Naive B cell (primary cell): ENCODE measurements at regions not wholly inside any gene's neighbourhood (a gene's known extent, or its start where the extent isn't known, plus 50 kb on each side); places are given as distances from the start of the nearest gene placed in this dataset.
"Not testable (repeated sequence)": the region's sequence is repeated elsewhere in the genome, so short reads cannot be mapped to it uniquely, and the experiment has no call there.

Experiments
- ATAC-seq, 2 donors: fragments of 150-1000 bp; cut with Tn5 transposase; 2 replicates each; pipeline ENCODE4 v1.10.0; 2021; ENCODE audit warnings: low read depth in 2 of 2, mild to moderate bottlenecking in 2 of 2, moderate library complexity in 2 of 2
- DNase-seq: peaks from one replicate; pipeline ENCODE4 v3.0.0; 2022
- H3K27ac Mint-ChIP-seq, 6 donors: one replicate each; pipeline ENCODE4 v1.8.0; 2020 to 2022; ENCODE audit warnings: mild to moderate bottlenecking in 6 of 6, mixed read lengths in 6 of 6, moderate library complexity in 5 of 6, inconsistent platforms in 2 of 6
- H3K27me3 Mint-ChIP-seq, 3 donors: one replicate each; pipeline ENCODE4 v1.8.0; 2021 to 2022; ENCODE audit warnings: mixed read lengths in 3 of 3, mild to moderate bottlenecking in 1 of 3
- H3K36me3 Mint-ChIP-seq, 2 donors: one replicate each; pipeline ENCODE4 v1.8.0; 2020 to 2022; ENCODE audit warnings: mixed read lengths in 2 of 2, inconsistent platforms in 1 of 2, mild to moderate bottlenecking in 1 of 2
- H3K4me1 Mint-ChIP-seq, 3 donors: one replicate each; pipeline ENCODE4 v1.8.0; 2020 to 2022; ENCODE audit warnings: mixed read lengths in 3 of 3, inconsistent platforms in 1 of 3, mild to moderate bottlenecking in 1 of 3, moderate library complexity in 1 of 3
- H3K4me3 Mint-ChIP-seq, 8 donors: one replicate each; pipeline ENCODE4 v1.8.0; 2020 to 2022; ENCODE audit warnings: mild to moderate bottlenecking in 8 of 8, mixed read lengths in 8 of 8, moderate library complexity in 8 of 8, inconsistent platforms in 2 of 8
- H3K9me3 Mint-ChIP-seq, 7 donors: one replicate each; pipeline ENCODE4 v1.8.0; 2020 to 2022; ENCODE audit warnings: mixed read lengths in 7 of 7, mild to moderate bottlenecking in 5 of 7, inconsistent platforms in 2 of 7, moderate library complexity in 1 of 7

- H3K4me1 Mint-ChIP-seq, H3K27me3 Mint-ChIP-seq, H3K36me3 Mint-ChIP-seq, DNase-seq, H3K9me3 Mint-ChIP-seq, ATAC-seq, H3K27ac Mint-ChIP-seq, H3K4me3 Mint-ChIP-seq: not testable (repeated sequence)
Measured at GRCh38 chr10:46154683-46155082, 108.6 kb upstream of the MSMB start.

GRCh38 chr10:46156866-46157265 is 110.8 kb upstream of the MSMB start:
- not testable (repeated sequence) for DNase-seq, H3K27me3 Mint-ChIP-seq, H3K27ac Mint-ChIP-seq, H3K9me3 Mint-ChIP-seq, H3K4me1 Mint-ChIP-seq, H3K36me3 Mint-ChIP-seq, ATAC-seq, H3K4me3 Mint-ChIP-seq

- DNase-seq = no peak
- no peak overlapping the region for H3K27ac Mint-ChIP-seq
- ATAC-seq = no peak
- H3K4me1 Mint-ChIP-seq = no peaks in the 10 kb centered on the region
- peaks cover 3 to 19% (median 8%) of the 10 kb centered on the region in 7 donors for H3K9me3 Mint-ChIP-seq
- no peaks in the 10 kb centered on the region for H3K27me3 Mint-ChIP-seq
- no peak overlapping the region for H3K4me3 Mint-ChIP-seq
- peaks cover 0 to 7% of the 10 kb centered on the region in 2 donors for H3K36me3 Mint-ChIP-seq
Measured at GRCh38 chr10:46169736-46170135, 117.1 kb upstream of the ANTXRL start.

- no peak for DNase-seq
- Mint-ChIP-seq H3K4me3 (no peak overlapping the region), H3K9me3 (peaks cover 3 to 19% (median 8%) of the 10 kb centered on the region in 7 donors), H3K36me3 (peaks cover 0 to 7% of the 10 kb centered on the region in 2 donors), H3K4me1 (no peaks in the 10 kb centered on the region), H3K27ac (no peak overlapping the region), H3K27me3 (no peaks in the 10 kb centered on the region)
- no peak for ATAC-seq
Measured at GRCh38 chr10:46170789-46171188, 116.0 kb upstream of the ANTXRL start.

- no peak overlapping the region for H3K4me3 Mint-ChIP-seq
- DNase-seq = no peak
- no peaks in the 10 kb centered on the region for H3K27me3 Mint-ChIP-seq
- H3K4me1 Mint-ChIP-seq = no peaks in the 10 kb centered on the region
- peaks cover 3 to 19% (median 8%) of the 10 kb centered on the region in 7 donors for H3K9me3 Mint-ChIP-seq
- ATAC-seq = no peak
- H3K27ac Mint-ChIP-seq = no peak overlapping the region
- H3K36me3 Mint-ChIP-seq = peaks cover 0 to 7% of the 10 kb centered on the region in 2 donors
Measured at GRCh38 chr10:46171661-46172060, 115.1 kb upstream of the ANTXRL start.

GRCh38 chr10:46175296-46175695 is 111.5 kb upstream of the ANTXRL start:
- H3K9me3 Mint-ChIP-seq = peaks cover 0 to 11% (median 5%) of the 10 kb centered on the region in 7 donors
- DNase-seq (no peak), ATAC-seq (no peak)
- H3K4me1 Mint-ChIP-seq = no peaks in the 10 kb centered on the region
- H3K27ac Mint-ChIP-seq = no peak overlapping the region
- H3K27me3 Mint-ChIP-seq = no peaks in the 10 kb centered on the region
- H3K36me3 Mint-ChIP-seq = peaks cover 0 to 7% of the 10 kb centered on the region in 2 donors
- H3K4me3 Mint-ChIP-seq = no peak overlapping the region

GRCh38 chr10:46175831-46176230 is 111.0 kb upstream of the ANTXRL start:
- Mint-ChIP-seq H3K4me3 (no peak overlapping the region), H3K27ac (no peak overlapping the region), H3K36me3 (peaks cover 0 to 2% of the 10 kb centered on the region in 2 donors), H3K4me1 (no peaks in the 10 kb centered on the region), H3K9me3 (peaks cover 0 to 7% (median 1%) of the 10 kb centered on the region in 7 donors), H3K27me3 (no peaks in the 10 kb centered on the region)
- no peak for DNase-seq
- no peak for ATAC-seq

- H3K27me3 Mint-ChIP-seq, DNase-seq, H3K4me3 Mint-ChIP-seq, ATAC-seq, H3K9me3 Mint-ChIP-seq, H3K36me3 Mint-ChIP-seq, H3K4me1 Mint-ChIP-seq: not testable (repeated sequence)
- H3K27ac Mint-ChIP-seq = peak overlapping the region in 1 of 6 donors; percentile 50
Measured at GRCh38 chr10:46187431-46187830, 99.4 kb upstream of the ANTXRL start.

GRCh38 chr10:46197050-46197449 is 89.7 kb upstream of the ANTXRL start:
- Mint-ChIP-seq H3K4me3 (no peak overlapping the region), H3K27ac (no peak overlapping the region), H3K36me3 (no peaks in the 10 kb centered on the region), H3K4me1 (no peaks in the 10 kb centered on the region), H3K27me3 (no peaks in the 10 kb centered on the region), H3K9me3 (peaks cover 0 to 1% (median 0%) of the 10 kb centered on the region in 7 donors)
- DNase-seq (no peak), ATAC-seq (no peak)

- ATAC-seq (no peak), DNase-seq (no peak)
- Mint-ChIP-seq H3K36me3 (no peaks in the 10 kb centered on the region), H3K27me3 (no peaks in the 10 kb centered on the region), H3K27ac (peak overlapping the region in 1 of 6 donors; percentile 10), H3K9me3 (peaks cover 0 to 1% (median 0%) of the 10 kb centered on the region in 7 donors), H3K4me3 (no peak overlapping the region), H3K4me1 (peaks cover 0 to 9% (median 0%) of the 10 kb centered on the region in 3 donors)
Measured at GRCh38 chr10:46198516-46198915, 88.3 kb upstream of the ANTXRL start.

- H3K36me3 Mint-ChIP-seq, H3K27me3 Mint-ChIP-seq, H3K4me3 Mint-ChIP-seq, ATAC-seq, H3K9me3 Mint-ChIP-seq, H3K4me1 Mint-ChIP-seq, DNase-seq: not testable (repeated sequence)
- peak overlapping the region in 1 of 6 donors; percentile 0 for H3K27ac Mint-ChIP-seq
Measured at GRCh38 chr10:46202405-46202804, 84.4 kb upstream of the ANTXRL start.

GRCh38 chr10:46204482-46205102 is 82.2 kb upstream of the ANTXRL start:
- H3K4me1 Mint-ChIP-seq, H3K9me3 Mint-ChIP-seq, ATAC-seq, H3K4me3 Mint-ChIP-seq, H3K27me3 Mint-ChIP-seq, H3K27ac Mint-ChIP-seq, H3K36me3 Mint-ChIP-seq, DNase-seq: not testable (repeated sequence)

GRCh38 chr10:46210427-46210826 is 76.4 kb upstream of the ANTXRL start:
- not testable (repeated sequence) for H3K4me3 Mint-ChIP-seq, H3K27me3 Mint-ChIP-seq, ATAC-seq, H3K4me1 Mint-ChIP-seq, H3K36me3 Mint-ChIP-seq, DNase-seq, H3K27ac Mint-ChIP-seq, H3K9me3 Mint-ChIP-seq

- H3K27me3 Mint-ChIP-seq = peaks cover 0 to 9% (median 0%) of the 10 kb centered on the region in 3 donors
- DNase-seq (no peak), ATAC-seq (no peak)
- no peaks in the 10 kb centered on the region for H3K9me3 Mint-ChIP-seq
- no peak overlapping the region for H3K27ac Mint-ChIP-seq
- peaks cover 3 to 15% (median 5%) of the 10 kb centered on the region in 3 donors for H3K4me1 Mint-ChIP-seq
- H3K36me3 Mint-ChIP-seq = peaks cover 0 to 10% of the 10 kb centered on the region in 2 donors
- H3K4me3 Mint-ChIP-seq = no peak overlapping the region
Measured at GRCh38 chr10:46215426-46215825, 71.4 kb upstream of the ANTXRL start.
